GM18909 (cell line): ENCODE measurements at regions not wholly inside any gene's neighbourhood (a gene's known extent, or its start where the extent isn't known, plus 50 kb on each side); places are given as distances from the start of the nearest gene placed in this dataset.

Experiments used
- ATAC-seq: cut with Tn5 transposase; IDR thresholded peaks from one replicate; pipeline ENCODE4 v1.9.1; 2021; ENCODE audit warnings: mild to moderate bottlenecking; ENCODE audit not compliant: unreplicated experiment, poor library complexity

DNA sequence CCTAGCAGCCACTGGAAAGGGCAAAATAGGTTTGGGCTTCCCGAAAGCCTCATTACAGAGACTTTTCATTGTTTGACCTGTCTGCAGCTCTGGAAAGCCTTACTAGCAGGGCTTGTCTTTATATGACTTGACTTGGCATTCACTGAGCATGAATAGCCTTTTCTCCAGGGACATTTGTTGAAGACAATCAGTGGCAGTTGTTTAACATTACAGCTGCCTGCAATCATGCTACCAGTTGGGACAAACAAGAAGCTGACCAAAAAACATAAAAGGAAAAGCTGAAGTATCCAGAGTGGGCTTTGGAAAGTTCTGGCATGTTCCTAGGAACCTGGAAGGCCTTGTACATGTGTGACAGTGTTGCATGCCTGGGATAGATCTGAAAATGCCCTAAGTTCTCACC lies 121.4 kb downstream of the KCNF1 start:
- no peak for ATAC-seq

DNA sequence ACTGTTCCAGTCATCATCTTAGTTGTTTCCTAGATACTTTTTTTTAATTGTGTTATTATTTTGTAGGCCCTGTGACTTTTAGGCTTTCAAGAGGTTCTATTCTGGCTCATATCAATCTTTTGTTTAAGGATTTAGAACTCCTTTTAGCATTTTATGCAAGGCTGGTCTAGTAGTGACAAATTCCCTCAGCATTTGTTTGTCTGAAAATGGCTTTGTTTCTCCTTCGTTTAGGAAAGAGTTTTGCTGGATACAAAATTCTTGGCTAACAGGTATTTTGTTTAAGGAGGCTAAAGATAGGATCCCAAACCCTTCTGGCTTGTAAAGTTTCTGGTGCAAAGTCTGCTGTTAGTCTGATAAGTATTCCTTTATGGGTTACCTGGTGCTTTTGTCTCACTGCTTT lies 116.6 kb upstream of the SLC66A3 start:
- ATAC-seq = no peak

DNA sequence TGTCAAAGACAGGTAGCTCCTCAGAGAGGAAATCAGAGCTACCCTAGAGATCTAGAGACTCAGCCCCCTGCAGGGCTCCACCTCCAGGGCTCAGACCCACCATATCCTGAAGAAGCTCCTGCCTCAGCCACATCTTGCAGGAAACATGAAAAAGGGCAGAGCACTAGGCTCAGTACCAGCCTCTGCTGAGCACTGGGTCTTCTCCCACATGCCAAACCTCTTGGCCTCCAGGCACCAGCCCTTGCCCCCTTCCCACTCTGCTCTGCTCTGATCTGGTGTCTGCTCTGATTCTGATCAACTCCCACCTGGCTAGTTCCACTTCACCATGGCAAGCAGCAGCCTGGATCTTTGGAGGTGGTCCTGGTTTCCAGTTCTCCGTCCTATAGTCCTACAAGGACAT lies 114.3 kb upstream of the SLC66A3 start:
- no peak for ATAC-seq

DNA sequence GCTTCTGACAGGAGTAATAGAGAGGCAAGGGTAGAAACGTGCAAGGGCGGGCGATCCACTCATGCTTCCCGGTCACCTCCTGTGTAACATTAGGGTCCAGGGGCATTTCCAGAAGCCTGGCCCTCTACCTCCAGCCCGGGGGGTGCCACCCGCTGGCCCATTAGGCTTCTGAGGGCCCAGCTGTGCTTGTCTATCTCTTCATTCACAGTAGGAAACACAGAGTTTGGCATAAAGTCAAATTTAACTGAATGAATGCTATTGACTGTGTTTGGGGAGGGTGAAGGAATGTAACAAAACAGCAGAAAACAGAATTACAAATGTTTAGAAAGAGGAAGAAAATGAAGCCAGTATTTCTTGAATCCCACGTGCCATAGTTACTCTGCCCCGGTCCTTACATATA lies 112.4 kb upstream of the SLC66A3 start:
- ATAC-seq = no peak

GRCh38 chr2:11043245-11043644 lies 112.0 kb upstream of the SLC66A3 start:
- ATAC-seq = no peak

GRCh38 chr2:11044201-11044600 lies 111.1 kb upstream of the SLC66A3 start:
- ATAC-seq = no peak

- no peak for ATAC-seq
Measured at GRCh38 chr2:11045294-11045693, 110.0 kb upstream of the SLC66A3 start.

DNA sequence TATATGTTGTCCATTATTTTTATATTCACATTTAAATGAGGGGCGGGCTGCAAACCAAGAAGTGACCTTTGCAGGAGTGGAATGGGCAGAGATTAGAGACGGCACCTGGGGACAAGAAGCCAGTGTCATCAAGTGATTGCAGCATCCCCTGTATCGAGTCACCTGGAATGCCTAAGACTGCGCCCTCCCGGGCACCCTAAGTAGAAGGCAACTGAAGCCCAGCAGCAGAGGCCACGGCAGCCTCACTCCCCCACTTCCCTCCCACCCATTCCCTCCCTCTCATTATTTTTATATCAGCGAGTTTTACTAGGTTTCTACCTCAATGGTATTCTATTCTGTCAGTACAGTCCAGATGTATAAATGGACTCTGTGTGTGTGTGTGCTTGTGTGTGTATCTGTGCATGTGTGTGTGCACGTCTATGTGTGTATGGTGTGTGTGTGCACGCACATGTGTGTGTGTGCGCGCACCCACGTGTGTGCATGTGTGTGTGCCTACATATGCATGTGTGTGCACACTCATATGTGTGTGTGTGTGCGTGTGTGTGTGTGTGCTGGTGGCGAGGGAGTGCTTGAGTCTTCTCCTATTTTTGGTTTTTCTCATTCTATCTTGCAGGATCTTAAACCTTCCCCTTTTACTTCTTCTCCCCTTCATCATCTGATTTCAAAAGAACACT lies 106.8 kb upstream of the SLC66A3 start:
- no peak for ATAC-seq

GRCh38 chr2:11050565-11050964 lies 104.7 kb upstream of the SLC66A3 start:
- ATAC-seq = no peak

- ATAC-seq = no peak
Measured at GRCh38 chr2:11051280-11051679, 104.0 kb upstream of the SLC66A3 start.

DNA sequence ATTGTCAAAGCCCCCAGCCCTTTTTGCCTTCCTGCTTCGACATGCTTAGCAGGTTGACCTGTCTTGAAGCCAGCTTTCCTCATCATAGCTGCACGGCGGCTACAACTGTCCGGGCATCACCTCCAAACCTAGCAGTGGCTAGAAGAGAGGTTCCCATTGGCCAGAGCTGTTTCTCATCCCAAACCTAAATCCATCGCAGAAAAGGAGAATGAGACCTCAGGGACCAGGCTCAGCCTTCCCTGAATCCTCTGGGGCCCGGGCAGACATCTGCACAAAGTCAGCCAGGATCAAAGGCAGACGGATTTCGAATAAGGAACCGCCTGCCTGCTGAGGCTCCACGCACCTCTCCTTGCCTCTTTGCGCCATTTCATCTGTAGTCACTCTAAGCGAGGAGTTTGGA lies 101.7 kb upstream of the SLC66A3 start:
- ATAC-seq = no peak

- ATAC-seq = no peak
Measured at GRCh38 chr2:11054783-11055678, 100.2 kb upstream of the SLC66A3 start.

DNA sequence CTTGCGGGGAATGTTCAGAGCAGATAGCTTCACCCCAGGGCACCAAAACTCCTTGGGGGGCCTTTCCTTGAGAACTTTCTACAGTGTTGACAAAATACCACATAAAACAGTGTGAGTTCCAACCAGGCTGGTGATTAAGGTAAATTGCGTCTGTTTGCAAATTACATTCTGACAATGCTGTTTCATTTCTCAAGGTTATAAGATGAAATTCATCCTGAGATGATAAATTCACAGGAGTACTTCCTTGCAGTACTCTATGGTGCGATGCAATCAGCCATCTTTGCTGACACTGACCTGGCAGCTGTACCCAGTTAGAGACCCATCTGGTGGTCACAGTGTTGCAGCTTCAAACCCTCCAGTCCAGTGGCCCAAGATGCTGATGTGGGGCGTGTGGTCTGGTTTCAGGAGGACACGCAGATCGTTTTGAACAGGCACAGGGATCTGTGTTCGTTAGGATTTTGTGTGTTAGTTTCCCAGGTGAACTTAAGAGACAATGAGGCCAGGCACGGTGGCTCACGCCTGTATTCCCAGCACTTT lies 99.5 kb upstream of the SLC66A3 start:
- ATAC-seq = no peak

- ATAC-seq = no peak
Measured at GRCh38 chr2:11056614-11057013, 98.7 kb upstream of the SLC66A3 start.

- no peak for ATAC-seq
Measured at GRCh38 chr2:11057031-11057430, 98.2 kb upstream of the SLC66A3 start.

DNA sequence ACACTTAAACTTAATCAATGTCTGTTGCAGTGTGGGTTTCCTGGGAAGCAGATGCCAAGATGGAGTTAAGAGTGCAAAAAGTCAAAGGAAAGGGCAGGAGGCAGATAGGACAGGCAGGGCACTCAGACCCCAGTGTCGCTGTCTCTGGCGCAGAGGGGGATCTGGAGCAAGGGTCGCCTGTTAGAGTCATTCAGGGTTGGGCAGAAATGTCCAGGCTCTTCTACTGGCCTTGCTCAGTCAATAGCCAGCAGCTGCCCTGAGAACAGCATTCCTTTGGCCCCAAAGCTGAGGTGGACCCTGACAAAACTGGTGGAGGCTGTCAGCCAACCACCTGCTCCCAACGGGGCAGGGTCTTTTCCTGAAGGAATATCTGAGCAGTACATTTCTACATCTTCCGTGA lies 97.1 kb upstream of the SLC66A3 start:
- ATAC-seq = no peak

- ATAC-seq = no peak
Measured at GRCh38 chr2:11060376-11061169, 94.7 kb upstream of the SLC66A3 start.

GRCh38 chr2:11065833-11066485 lies 89.3 kb upstream of the SLC66A3 start:
- no peak for ATAC-seq

DNA sequence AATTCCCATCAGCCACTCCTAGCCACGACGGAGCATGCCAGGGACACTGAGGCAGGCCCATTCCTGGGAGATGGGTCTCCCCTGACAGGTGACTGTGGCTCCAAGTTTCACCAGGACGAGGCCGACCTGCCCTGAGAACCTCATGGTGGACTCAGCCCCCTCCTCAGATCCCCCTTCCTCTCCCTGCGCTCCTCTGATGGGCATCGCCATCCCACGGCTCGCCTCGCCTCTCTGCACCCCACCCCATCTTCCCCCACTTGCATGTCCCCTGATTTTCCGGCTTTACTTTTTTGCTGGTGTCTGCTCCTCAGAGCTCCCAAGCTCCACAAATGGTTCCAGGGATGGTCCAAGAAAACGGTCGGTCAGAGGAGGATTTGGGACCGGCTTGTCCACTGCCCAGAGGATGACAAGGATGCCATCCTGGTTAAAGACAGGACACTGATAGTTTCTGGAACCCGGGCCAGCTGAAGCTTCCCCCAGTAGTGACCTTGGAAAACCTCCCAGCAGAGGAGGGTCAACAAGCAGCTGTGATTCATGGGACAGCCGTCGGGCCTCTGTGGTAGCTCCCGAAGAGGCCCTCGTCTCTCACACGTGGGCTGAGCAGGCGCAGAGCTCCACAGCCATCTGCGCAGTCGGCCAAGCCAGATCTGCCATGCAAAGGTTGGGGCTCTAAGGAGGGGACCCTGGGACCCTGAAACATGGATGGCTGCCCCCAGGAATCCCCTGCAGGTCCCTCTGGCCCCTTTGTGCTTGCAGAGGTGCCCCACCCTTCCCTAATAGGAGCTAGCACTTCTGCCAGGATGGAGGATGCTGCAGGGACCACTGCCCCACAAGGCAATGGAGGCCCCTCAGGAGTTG lies 87.8 kb upstream of the SLC66A3 start:
- no peak for ATAC-seq
